ENCODE measurements at regions not wholly inside any gene's neighbourhood (a gene's known extent, or its start where the extent isn't known, plus 50 kb on each side); places are given as distances from the start of the nearest gene placed in this dataset.
A peak's percentile ranks its signal among the peaks of the same experiment; 100 is the strongest.

DNA sequence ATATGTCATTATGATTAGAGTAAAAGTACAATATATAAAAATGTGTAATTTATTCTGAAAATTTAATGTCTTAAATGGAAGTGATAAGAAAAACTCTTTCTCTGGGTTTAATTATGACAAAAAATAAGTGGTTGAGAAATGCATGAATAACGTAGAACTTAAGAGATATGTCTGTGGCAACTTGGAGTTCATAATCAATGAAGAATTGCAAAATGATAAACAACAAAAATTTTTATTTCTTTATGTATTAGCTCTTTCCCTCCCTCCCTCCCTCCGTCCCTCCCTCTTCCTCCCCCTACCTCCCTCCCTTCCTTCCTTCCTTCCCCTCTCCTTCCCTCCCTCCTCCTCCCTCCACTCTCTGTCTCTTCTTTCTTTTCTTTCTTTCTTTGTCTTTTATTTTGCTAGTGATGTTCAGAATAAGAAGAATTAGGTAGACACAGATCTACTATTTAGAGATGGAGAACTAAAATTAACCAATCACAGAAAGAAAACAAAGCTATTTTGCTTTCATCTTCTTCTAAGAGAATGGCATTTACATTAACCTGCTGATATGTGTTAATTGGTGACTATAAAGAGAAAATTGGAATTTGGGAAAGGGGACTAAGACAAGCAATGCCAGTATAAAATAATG lies 96.3 kb upstream of the PDC start:
- DNase-seq (ENCODE audit: low read depth, low spot score), result no peak

DNA sequence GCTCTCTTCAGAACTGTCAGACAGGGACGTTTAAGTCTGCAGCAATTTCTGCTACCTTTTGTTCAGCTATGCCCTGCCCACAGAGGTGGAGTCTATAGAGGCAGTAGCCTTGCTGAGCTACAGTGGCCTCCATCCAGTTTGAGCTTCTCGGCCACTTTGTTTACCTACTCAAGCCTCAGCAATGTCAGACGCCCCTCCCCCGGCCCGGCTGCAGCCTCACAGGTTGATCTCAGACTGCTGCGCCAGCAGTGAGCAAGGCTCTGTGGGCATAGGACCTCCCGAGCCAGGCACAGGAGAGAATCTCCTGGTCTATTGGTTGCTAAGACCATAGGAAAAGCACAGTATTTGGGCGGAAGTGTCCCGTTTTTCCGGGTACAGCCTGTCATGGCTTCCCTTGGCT lies 89.9 kb upstream of the PDC start:
- DNase-seq (ENCODE audit: low read depth, low spot score), result no peak

DNA sequence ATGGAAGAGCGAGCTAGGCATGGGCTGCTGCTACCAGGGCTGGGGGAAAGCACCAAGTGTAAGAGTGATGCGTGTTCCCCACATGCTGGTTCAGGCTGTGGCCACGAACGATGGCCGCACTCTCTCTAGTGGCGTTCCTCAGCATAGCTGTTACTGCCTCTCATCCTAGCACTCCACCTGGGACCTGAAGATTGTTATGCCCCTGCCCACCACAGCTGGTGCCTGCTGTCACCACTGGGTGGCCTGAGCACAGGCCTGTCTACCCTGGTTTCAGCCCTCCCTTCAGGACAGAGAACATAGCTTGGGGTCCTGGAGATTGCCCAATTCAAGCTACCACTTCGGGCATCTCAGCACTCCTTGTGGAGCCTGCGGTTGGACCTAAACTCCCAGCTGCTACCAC lies 80.1 kb upstream of the PDC start:
- no peak for DNase-seq (ENCODE audit: low read depth, low spot score)

DNA sequence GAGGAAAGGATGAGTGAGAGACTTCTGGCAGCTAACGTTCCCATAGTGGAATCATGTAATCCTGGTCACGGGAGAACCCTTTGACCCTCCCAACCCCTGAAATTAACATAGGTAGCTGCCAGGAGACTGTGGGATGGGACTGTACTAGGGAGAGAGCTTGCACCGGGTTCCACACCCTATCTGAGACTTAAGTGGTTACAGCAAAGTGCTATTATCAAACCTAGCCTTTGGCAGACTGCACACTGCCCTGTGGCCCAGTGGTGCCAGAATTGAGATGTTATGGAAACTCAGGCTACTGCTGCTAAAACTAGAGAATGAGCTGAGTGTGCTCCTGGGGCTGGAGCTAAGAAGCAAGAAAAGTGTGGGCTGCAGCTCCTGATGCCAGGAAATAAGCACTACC lies 79.6 kb upstream of the PDC start:
- no peak for DNase-seq (ENCODE audit: low read depth, low spot score)

DNA sequence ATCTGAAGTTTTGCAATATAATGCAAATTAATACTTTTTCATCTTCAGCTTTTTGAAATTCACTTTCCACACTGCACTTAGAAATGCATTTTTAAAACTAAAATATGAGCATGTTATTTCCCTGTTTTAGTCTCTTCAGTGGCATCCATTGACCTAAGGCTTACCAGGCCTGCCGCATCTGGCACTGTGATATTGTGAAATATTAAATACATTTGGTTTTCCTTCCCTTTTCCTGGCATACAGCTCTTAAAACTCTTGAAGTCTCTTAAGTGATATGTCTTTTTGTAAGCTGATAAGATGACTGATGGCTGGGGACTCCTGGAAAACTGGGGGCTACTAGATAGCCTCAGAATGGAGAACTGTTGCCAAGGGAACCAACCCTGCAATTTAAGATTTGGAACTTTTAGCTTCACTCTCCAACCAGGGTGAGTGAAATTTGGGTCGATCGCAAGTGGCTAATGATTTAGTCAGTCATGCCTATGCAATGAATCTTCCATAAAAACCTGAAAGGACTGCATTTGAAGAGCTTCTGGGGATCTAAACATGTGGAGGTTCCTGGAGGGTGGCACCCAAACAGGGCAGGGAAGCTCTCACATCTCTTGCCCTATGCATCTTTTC lies 75.5 kb upstream of the PDC start:
- DNase-seq (ENCODE audit: low read depth, low spot score), result no peak

DNA sequence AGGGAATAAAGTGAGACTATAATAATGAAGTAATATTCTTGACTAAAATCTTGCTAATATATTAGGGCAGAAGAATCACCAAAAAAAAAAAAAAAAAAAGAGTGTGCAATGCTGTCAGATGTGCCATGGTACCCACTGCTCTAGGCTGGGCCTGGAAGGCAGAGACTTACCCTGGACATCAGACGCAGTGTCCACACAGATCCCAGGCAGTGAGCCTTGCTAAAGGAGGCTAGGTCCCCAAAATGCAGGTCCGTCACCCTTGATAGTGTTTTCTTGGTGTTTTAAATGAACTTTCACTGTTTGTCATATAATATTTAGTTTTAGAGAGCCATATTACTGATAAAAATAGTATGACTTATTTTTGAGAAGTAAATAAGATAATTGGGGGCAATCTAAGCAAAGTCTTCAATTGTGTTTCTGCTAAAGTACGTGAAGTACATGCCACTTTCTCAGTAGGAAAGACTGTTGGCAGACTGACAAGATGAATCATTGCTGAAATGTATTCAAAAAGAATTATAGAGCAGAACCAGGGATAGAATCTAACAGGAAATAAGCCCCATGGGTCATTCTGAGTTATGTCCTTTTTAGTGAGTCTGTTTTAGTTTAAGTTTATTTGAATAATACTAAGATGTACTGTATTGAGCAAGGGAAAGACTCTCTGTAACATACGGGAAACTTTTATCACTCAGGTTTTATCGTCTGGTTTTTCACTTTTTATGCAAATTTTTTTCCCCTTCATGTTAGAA lies 74.6 kb upstream of the PDC start:
- DNase-seq (ENCODE audit: low read depth, low spot score), result peak; percentile 82

DNA sequence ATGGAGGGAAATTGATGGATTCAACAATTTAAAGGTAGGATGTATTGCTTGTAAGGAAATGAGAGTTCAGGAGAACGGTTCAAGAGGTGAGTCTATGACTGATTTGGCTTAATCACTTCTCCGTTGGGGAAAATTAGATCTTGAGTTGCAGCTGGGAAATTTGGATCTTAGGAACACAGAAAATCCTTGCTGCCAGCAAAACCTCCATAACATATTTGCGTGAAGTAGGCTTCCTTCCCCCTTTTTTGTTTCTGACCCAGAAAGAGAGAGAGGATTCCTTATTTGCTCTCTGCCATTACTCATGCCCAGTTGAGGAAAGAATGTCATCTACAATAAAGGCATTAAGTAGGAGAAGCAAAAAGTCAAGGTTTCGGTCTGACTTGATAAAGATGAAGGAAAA lies 73.5 kb upstream of the PDC start:
- no peak for DNase-seq (ENCODE audit: low read depth, low spot score)

DNA sequence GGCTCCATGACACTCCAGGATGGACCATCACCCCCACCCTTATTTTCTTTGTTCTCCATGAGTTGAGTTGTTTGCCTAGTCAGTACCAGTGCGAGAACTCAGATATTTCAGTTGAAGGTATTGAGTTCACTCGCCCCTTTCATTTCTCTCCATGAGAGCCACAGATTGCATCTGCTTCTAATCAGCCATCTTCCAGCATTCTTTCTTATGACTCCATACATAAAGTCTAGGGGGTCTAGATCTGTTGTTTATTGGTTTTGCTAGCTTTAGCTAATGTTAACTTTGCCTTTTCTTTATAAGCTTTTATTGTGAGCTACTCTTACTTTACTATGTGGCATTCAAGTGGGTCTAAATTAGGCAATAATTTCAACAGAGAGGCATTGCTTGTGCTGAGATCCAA lies 71.6 kb upstream of the PDC start:
- DNase-seq (ENCODE audit: low read depth, low spot score), result no peak

DNA sequence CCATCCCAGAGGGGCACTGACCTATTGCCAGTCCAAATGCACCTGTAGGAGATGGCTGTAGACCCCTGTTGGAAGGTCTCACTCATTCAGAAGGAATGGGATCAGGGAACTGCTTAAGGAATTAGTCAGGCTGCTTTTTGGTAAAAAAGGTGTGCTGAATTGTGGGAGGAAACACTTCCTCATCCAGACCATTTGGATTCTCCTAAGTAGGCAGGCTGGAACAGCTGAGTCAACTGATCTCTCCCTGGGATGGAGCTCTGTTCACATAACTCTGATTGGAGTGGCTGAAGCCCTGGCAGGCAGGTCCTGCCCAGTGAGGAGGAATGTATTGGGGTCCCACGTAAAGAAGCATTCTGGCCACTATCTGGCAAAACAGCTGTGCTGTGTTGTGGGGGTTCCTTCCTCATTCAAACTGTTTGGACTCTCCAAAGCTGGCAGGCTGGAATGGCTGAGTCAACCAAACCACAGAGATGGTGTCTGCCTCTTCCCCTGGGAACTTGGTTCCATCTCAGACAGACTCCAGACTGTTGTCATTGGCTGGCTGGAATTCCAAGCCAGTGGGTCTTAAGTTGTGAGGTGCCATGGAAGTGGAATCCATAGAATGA lies 70.7 kb upstream of the PDC start:
- DNase-seq (ENCODE audit: low read depth, low spot score), result no peak

DNA sequence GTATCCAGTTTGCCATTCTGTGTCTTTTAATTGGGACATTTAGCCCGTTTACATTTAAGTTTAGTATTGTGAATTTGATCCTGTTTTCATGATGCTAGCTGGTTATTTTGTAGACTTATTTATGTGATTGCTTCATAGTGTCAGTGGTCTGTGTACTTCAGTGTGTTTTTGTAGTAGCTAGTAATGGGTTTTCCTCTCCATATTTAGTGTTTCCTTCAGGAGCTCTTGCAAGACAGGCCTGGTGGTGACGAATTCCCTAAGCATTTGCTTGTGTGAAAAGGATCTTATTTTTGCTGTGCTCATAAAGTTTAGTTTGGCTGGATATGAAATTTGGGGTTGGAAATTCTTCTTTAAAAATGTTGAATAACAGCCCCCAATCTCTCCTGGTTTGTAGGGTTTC lies 69.2 kb upstream of the PDC start:
- DNase-seq (ENCODE audit: low read depth, low spot score), result no peak

DNA sequence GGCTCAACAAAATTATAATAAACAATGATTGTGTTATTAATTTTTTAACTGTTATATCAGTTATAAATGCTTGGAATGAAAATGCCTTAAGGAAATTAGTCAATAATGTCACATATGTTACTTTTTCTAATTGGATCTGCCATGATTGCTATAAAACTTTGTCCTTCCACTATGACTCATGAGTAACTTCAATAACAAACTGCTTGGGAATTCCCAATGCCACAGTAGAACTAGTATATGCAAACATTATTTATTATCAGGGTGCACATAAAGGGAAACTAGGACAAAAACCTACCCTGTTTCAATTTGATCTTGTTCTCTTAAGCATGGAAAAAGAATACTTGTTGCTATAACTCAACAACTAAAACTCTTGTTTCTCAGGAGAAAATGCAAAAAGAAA lies 59.1 kb upstream of the PDC start:
- no peak for DNase-seq (ENCODE audit: low read depth, low spot score)

DNA sequence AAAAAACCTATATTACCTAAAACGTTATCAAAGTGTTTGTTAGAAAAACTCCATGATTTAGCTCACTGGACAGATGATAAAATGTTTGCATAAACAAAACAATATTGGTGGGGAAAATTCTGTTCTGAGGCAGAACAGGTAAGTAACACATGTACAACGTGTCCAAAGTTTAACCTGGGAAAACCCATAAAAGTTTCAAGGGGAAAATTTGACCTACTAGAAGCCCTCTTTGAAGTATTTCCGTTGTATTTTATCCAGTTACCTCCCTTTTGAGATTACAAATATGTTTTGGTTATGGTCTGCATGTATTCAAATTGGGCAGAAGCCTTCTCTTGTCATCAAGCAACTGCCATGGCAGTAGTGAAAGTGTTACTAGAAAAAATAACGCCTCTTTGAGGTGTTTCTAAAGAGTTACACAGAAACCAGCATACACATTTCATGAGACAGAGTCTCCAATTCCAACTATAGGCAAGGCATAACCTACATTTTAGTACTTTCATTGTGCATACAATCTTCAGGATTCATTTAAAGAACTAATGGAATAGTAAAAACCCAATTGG lies 58.0 kb upstream of the PDC start:
- DNase-seq (ENCODE audit: low read depth, low spot score), result no peak

DNA sequence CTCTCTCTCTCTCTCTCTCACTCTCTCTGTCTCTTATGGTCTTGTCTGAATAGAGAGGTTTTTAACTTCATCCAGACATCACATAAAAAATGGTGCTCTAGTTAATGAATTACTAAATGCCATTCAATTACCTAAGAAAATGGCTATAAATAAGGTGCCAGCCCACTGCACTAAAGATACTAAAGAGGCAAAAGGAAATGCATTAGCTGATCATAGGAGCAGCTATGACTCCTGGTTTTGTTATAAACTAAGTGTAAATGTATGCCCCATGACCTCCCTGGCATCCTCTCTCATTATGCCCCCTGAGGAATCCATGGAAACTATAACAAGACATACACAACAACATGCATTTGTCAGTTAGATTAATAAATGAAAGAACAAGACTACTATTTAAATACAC lies 57.5 kb upstream of the PDC start:
- no peak for DNase-seq (ENCODE audit: low read depth, low spot score)

DNA sequence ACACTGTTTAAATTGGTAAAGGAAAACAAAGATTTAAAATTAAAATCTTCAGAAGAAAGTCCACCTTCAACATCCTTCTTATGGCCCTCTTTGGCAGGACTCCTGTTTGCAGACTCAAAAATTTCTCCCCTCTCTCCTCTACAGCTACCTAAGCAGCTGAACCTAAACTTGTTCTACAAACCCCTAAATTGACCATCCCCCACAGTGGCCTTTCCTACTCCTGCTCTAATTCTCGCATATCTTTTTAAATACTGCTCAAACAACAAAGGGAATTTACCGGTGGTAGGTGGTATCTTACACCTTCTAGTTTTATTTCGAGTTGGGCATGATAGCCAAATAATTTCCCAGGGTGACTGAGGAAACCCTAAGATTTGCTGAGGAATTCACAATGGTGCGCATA lies 53.5 kb upstream of the PDC start:
- no peak for DNase-seq (ENCODE audit: low read depth, low spot score)

DNA sequence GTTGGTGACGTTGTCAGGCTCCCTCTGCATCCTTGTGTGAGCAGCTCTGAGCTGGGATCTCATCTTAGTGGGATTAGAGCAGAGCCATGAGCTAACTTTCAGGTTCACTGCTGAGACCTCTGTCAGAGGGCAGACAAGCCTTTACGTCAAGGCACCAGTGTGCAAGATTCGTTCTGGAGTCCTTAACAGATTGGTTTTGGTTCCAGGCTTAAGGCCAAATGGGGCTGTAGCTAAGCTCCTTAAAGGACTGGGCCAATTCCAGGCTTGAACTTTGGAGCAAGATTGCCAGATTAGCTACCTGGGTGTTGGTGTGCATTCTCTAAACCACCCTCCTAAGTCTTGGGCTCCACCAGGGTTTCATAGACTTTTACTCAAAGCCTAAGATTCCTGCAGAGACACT lies 52.6 kb upstream of the PDC start:
- no peak for DNase-seq (ENCODE audit: low read depth, low spot score)

DNA sequence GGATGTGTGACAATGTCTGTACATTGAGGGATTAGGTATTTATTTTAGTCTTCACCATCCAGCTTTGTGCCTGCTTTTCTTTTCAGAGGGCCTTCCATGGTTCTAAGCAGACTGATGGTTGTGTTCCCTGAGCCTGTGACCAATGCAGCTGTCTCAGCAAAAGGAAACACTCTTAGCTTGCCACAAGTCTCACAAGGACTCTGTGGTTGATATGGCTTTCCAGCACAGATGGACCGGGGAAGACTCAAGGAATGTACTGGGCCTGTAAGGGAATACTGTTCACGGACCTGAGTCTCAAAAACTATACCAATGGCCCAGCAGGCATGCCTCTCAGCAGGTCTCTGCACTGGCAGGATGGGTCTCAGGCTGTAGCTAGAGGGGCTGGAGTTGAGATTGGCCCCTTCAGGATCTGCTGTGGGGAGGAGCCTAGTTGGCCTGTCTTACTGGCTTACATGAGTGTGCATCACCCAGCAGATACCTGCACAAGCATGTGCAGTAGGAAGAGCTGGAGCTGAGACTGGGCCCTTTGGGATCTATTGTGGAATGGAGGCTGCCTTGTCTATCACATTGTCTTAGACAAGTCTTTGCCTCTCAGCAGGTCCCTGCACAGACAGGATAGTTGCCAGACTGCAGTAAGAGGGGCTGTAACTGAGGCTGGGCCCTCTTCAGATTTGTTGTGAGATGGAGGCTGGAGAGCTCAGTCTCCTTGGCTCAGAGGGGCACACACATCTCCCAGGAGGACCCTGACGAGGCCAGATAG lies 52.0 kb upstream of the PDC start:
- DNase-seq (ENCODE audit: low read depth, low spot score), result no peak

DNA sequence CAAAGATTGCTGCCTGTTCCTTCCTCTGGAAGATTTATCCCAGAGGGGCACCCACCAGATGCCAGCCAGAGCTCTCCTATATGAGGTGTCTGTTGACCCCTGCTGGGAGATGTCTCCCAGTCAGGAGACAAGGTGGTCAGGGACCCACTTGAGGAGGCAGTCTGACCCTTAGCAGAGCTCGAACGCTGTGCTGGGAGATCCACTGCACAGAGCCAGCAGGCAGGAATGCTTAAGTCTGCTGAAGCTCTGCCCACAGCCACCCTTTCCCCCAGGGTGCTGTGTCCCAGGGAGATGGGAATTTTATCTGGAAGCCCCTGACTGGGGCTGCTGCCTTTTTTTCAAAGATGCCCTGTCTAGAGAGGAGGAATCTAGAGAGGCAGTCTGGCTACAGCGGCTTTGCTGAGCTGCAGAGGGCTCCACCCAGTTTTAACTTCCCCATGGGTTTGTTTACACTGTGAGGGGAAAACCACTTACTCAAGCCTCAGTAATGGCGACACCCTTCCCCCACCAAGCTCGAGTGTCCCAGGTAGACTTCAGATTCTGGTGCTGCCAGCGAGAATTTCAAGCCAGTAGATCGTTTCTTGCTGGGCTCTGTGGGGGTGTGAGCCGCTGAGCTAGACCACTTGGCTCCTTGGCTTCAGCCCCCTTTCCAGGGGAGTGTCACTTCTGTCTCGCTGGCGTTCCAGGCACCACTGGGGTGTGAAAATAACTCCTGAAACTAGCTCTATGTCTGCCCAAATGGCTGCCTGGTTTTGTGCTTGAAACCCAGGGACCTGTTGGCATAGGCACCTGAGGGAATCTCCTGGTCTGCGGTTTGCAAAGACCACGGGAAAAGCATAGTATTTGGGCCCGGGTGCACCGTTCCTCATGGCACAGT lies 51.1 kb upstream of the PDC start:
- DNase-seq (ENCODE audit: low read depth, low spot score), result no peak
